Caki2 (cell line): ENCODE measurements at regions not wholly inside any gene's neighbourhood (a gene's known extent, or its start where the extent isn't known, plus 50 kb on each side); places are given as distances from the start of the nearest gene placed in this dataset.
"Not testable (repeated sequence)": the region's sequence is repeated elsewhere in the genome, so short reads cannot be mapped to it uniquely, and the experiment has no call there.

Experiments used
- DNase-seq: peaks from one replicate; pipeline ENCODE4 v3.0.0-alpha.2; 2015; ENCODE audit warnings: low read depth
- in situ Hi-C: cut with HindIII; loops from 2 replicates; pipeline ENCODE4 v1.10.0; 2016; ENCODE audit warnings: low sequenced_read_pairs, low pct_unique_long_range_greater_than_20kb, mixed read lengths

DNA sequence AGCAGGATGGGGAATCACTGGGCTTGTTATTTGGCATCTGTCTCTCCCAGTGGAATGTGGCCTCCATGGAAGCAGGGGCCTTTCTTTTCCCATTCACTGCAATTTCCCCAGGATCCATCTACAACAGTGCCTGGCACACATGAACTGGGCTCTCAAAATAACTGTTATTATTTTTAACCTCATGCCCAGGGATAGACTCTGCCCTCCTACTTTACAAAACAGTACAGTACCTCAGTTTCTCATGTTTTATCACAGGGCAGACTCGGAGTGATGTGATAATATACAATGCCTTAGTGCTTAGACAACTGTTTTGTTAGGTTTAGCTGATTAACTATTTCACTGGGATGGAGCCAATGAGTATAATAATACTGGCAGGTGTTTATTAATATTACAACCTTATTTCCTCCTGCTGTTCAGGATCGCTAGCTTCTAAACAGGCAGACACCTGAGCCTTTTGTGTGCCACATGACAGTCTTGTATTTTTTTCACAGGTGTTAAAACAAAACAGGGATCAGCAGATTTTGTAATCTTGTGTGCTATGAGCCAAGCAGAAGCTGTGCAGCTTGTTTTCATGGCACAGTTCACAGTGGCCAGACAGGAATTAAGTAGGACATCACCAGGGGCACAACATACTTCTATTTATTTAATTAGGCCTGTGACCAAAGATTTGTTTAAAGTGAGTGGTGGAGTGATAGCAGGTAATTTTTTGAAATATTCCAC lies 157.7 kb upstream of the EYA4 start:
- in situ Hi-C loops = no loop called here
- DNase-seq = peak; percentile 4

DNA sequence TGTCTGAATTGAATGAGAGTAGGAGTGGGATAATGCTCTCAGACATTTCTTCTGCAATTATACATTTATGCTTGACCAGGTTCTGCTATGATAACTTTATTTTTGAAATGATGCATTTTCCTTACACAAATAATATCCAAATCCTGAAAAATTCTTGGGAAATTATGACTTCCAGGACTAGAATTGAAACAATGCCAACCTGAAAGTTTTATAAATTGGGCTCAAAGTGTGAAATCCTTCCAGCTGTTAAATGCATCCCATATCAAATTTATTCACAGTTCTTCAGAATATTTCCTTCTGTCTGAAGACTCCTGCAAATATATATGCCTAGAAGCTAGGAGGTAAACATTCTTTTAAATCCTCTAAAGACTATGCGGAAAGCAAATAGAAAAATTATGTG lies 155.7 kb upstream of the EYA4 start:
- in situ Hi-C loops = no loop called here
- no peak for DNase-seq

DNA sequence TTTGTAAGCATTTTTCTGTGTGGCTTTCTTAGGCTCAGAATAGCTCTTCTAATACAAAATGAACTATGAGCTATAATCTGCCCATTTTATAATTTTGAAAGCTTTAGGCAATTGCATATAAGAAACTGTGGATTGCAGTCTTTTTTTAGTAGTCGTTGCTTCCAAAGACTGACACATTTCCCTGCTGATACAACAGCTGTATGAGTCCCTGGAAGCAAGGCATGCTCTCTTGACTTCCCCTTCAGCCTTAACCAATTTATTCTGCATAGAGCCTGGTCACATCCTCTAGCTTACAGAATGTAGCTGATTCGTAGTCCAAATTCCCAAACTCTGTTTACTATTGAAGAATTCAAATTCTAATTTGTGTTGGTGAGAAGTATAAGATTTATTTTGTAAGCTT lies 155.3 kb upstream of the EYA4 start:
- in situ Hi-C loops = no loop called here
- DNase-seq = no peak

DNA sequence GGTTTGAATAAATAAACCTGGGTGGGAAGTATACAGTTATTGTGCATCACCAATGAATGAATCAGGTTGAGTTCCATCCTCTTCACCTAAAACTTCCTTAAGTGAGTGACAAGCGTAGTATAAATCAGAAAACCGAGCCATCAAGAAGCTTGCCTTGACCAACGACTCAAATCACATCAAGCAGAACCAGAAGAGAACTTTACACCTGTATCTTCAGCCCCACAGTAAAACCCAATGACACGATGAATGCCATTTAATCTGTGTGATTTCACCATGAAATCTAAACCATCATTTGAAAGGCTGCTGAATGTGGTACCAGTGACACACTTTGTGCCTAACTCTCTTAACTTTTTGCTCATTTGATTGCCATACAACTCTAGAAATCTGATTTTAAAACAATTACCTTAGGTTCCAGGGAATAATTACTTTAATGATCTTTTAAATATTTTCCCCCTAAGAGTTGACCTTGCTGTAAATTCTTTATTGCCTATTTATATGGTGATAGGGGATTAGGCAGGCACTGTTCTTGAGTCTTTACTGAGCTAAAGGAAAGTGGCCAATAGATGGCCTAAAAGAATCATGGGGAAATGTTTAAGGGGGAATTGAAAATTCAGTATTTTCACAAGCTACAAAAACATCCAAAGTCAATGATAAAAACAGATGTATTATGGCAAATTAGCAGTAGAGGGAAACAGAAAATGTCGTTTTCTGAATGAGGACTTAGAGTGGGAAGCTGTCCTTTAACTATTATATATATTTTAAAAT lies 152.0 kb upstream of the EYA4 start:
- in situ Hi-C loops = no loop called here
- DNase-seq = no peak

DNA sequence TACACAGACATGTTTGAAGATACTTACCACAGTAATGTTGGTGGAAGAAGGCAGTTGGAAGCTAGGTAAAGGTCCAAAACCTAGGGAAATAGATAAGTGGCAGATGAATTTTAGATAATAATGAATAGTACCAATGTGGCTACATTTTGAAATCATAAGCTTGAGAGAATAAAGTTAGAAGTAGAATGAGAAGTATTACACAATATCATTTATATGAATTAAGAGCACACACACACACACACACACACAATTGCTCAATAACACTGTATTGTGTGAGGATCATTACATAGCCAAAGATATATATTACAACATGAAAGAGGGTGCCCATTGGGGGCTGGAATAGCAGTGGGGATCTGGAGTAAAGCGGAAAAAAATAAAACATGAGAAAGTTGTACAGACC lies 149.0 kb upstream of the EYA4 start:
- in situ Hi-C loops = no loop called here
- DNase-seq = no peak

DNA sequence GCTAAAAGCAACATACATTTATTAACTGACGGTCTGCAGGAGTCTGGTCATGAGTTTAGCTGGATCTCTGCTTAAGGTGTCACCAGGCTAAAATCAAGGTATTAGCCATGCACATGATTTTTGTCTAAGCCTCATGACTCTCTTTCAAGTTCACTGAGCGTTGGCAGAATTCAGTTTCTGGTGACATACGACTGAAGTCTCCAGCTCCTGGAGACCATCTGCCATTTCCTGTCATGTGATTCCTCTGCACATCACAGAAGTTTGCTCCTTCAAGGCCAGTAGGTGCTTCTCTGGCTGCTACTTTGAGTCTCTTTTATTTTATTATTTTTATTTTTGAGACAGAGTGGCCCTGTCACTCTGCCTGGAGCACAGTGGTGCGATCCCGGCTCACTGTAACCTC lies 148.4 kb upstream of the EYA4 start:
- in situ Hi-C loops = no loop called here
- DNase-seq = no peak

DNA sequence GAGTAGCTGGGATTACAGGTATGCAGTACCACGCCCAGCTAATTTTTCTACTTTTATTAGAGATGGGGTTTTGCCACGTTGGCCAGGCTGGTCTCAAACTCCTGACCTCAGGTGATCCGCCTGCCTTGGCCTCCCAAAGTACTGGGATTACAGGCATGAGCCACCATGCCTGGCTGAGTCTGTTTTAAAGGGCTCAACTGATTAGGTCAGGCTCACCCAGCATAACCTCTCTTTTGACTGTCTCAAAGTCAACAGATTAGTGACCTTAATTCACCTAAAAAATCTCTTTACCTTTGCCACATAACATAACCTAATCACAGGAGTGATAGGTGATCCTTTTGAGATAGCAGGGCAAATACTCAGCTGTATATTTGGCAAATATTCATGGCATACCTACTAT lies 147.9 kb upstream of the EYA4 start:
- in situ Hi-C loops, DNase-seq: not testable (repeated sequence)

DNA sequence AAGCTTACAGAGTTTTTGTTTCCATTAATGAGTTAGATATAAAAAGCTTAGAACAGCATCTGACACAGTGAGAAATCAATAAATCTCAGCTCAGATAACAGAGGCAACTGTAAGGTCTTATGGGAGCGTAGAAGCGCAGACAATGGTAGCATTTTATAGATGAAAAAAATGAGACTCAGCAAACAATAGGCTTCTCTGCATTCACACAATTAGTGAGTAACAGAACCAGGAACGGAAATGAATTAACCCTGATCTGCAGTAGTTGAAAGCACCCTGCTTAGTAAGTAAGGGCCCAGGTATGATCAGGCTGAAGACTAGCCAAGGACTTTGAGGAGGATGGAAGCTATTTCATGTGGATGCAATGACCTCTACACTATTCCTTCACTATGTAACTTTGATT lies 147.2 kb upstream of the EYA4 start:
- in situ Hi-C loops = no loop called here
- DNase-seq = no peak

DNA sequence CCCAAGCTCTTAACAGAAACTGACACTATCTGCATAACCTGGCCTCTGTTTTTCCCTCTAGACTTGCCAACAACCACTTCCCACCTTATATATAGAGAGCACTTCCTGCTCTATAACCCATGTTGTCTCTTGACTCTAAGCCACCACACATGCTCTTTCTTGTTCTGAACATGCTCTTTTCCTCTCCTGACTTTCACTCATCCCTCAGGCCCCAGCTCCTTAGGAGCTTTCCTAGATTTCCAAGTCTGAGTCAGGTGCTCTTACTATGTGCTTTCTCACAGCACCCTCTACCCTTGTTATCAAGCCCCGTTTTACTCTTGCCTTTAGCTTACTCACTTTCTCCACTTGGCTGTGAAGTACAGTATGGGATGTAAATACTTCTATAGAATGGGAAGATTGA lies 143.9 kb upstream of the EYA4 start:
- in situ Hi-C loops = no loop called here
- no peak for DNase-seq

DNA sequence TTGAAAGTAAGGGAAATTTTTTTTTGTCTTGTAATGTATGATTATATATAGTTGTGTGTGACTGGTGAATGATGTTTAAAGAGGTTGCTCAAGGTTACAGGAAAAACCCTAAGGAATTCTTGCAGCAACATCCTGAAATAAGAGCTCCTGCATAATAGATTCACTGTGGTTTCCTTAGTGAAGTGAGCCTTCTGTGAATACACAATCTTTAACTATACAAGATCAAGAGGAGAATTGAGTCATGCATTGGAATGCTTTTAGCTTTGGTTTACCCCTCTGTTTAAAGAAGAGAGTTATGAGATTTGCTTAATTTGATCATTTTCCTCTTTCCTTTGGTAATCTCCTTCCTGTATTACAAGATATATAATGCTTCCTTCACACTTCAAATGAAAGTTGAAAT lies 141.6 kb upstream of the EYA4 start:
- peak; percentile 48 for DNase-seq
- in situ Hi-C loops = no loop called here

DNA sequence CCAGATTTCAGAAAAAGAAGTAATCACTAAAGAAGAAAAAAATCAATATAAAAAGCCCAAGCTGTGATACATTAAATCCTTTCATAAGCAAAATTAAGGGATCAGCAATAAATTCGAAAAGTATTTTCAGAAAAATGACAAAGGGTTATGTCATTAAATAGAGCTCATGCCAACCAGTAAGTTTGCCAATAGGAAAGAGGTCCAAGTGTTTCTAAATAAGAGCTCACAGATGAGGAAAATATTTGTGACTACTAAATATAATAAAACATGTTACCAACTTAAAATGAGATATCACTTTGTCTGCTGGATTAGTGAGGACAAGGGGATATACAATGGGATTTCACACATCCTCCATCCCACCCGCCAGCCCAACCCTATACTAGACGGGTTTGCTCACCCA lies 140.3 kb upstream of the EYA4 start:
- in situ Hi-C loops = no loop called here
- DNase-seq = no peak

DNA sequence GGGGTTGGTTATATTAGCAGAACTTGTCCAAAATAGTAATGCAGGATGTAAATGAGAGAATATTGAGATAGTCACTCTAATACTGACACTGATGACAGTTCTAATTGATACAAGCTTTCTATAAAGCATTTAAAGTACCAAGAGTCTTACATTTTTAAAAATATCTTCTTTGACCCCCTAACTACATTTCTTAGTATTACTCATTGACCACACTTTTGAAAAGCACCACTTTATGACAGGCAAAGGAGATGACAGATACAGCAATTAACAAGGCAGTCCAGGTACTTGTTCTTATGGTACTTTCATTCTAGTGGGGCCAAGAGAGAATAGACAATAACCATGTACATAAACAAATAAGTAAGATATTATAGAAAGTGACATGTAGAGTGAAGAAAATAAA lies 139.4 kb upstream of the EYA4 start:
- in situ Hi-C loops = no loop called here
- DNase-seq = no peak

DNA sequence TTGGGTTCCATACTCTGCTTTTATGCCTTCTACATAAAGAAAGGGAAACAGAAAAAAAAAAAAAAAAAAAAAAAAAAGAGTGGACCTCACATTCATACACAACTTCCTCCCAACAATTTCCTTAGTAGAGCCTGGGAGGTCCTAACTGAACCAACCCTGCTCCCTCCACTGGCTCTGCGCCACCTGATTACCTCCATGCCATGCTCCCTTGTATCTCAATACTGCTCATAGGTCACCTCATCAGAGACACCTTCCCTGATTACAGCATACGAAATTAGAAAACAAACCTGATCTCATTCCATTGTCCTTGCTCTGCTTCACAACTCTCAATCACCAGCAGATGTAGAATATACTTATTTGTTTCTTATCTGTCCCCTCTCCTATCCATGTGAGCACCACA lies 134.2 kb upstream of the EYA4 start:
- in situ Hi-C loops = no loop called here

DNA sequence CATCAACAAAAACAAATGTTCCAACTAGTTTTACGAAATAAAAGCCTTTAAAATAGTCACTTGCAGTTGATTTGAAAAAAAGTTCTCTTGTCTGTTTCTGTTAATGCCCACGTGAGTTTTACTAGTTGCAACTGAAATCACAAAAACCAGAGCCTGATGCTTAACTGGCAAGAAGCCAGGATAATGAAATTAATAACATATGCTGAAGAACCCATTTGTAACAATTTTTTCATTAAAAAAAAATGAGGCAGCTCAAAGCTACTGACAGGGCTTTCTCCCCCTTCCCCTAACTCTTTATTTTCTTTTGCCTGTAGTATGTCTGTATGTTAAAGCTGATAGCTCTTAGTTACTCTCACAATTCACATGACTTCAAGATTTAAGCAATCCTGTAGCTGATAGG lies 132.7 kb upstream of the EYA4 start:
- in situ Hi-C loops = no loop called here
- DNase-seq = no peak

More for the DNA sequence above, 134.2 kb upstream of the EYA4 start:
- DNase-seq = no peak

DNA sequence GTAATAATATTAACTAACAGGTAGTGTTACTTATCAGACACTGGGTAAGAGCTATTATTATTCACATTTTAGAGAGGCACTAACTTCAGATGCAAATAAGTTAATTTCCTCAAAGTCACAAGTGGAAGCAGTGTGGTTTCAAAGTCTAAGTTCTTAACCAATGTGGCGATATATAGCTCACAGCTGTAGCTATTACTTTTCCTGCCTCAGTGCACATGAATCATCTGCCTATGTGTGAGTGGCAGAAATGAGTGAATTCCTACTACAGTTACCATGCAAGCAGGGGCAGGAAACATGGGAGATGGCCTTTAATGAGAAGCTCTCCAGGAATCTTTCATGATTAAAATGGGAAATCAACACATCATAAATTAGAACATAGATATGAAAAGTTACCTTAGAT lies 126.2 kb upstream of the EYA4 start:
- in situ Hi-C loops = no loop called here

DNA sequence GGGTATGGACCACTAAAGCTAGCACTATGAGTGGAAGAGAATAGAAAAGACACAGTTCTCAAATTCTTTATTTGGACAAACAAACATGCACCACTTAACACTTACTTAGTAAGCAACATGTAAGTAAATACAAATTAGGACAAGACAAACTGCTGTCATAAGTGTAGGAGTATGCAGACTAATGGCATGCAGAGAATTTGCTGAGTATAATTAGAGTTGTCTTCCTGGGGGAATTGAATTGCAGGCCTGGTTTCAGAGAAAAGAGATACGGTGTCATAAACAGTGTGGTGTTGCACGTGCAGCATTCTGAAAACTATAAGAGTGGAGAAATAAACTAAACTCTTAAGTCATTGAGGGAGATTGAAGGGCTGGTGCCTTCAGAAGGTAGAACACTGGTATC lies 125.2 kb upstream of the EYA4 start:
- DNase-seq = no peak
- in situ Hi-C loops = no loop called here

More for the DNA sequence above, 126.2 kb upstream of the EYA4 start:
- peak; percentile 20 for DNase-seq

DNA sequence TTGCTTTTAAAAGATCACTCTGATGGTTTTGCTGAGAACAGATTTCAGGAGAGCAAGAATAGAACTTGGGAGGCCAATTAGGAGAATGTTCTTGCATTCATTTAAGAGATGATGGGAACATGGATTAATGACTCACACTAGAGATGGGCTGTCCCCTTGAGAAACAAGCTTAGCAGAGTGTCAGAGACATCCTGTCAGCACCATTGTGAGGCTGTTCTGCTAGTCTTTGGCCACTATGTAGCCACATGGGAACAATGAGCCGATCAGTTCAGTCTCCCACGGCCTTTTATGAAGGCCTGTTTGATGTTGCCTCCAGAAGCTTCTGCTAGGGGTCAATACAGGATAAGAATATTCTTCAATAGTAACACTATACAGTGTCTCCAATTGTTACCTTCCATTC lies 113.0 kb upstream of the EYA4 start:
- in situ Hi-C loops = no loop called here
- DNase-seq = no peak

DNA sequence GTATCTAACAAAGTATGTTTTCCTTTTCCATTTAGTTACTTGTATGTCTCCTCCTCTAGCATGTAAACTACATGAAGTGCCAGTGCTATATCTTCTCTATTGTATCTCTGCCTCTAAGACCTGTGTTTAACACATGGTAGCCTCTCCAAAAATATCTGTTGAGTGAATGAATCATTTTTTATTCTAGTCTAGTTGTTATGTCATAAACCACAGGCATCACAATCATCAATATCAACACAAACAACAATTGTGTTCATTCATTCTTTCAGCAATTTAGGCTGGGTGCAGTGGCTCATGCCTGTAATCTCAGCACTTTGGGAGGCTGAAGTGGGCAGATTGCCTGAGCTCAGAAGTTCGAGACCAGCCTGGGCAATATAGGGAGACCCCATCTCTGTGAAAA lies 111.6 kb upstream of the EYA4 start:
- DNase-seq = no peak
- in situ Hi-C loops = no loop called here

DNA sequence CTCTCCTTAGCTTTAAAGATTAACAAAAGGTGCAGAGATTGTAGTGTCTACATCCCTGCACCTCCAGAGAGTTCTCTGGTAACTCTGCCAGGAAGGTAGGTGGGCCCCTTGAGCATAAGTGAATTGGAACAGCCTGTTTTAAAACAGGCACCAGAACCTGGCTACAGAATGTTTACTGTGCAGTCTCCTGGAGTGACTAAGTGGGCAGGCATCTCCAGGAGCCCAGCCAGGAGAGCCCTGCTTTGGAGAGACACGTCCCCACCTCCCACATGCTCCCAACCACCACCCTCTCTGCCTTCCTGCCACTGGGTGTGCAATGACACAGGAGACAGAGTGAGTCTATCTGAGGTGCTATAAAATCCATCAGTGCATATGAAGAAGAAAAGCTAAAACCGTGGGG lies 110.3 kb upstream of the EYA4 start:
- DNase-seq = peak; percentile 76
- in situ Hi-C loops = no loop called here
